SK-N-DZ (cell line): ENCODE measurements at regions not wholly inside any gene's neighbourhood (a gene's known extent, or its start where the extent isn't known, plus 50 kb on each side); places are given as distances from the start of the nearest gene placed in this dataset.

ENCODE experiments used
- DNase-seq: peaks from one replicate; pipeline ENCODE4 v3.0.0-alpha.2; 2015; ENCODE audit warnings: low spot score

GRCh38 chr20:40591119-40591518, 97.9 kb downstream of the MAFB start:
- no peak for DNase-seq

GRCh38 chr20:40589581-40589980, 99.5 kb downstream of the MAFB start:
- DNase-seq = no peak

GRCh38 chr20:40588891-40589290, 100.1 kb downstream of the MAFB start:
- no peak for DNase-seq

- no peak for DNase-seq
Observed at GRCh38 chr20:40587038-40587437, 102.0 kb downstream of the MAFB start.

- DNase-seq = no peak
Observed at GRCh38 chr20:40584130-40584809, 104.8 kb downstream of the MAFB start.

GRCh38 chr20:40583636-40584035, 105.4 kb downstream of the MAFB start:
- no peak for DNase-seq

GRCh38 chr20:40583205-40583604, 105.8 kb downstream of the MAFB start:
- DNase-seq = no peak

- no peak for DNase-seq
Observed at GRCh38 chr20:40582531-40582930, 106.5 kb downstream of the MAFB start.

GRCh38 chr20:40579701-40580100, 109.3 kb downstream of the MAFB start:
- DNase-seq = no peak

GRCh38 chr20:40578961-40579360, 110.1 kb downstream of the MAFB start:
- no peak for DNase-seq

- DNase-seq = no peak
Observed at GRCh38 chr20:40575851-40576250, 113.2 kb downstream of the MAFB start.

GRCh38 chr20:40572251-40572650, 116.8 kb downstream of the MAFB start:
- DNase-seq = no peak

GRCh38 chr20:40571639-40572038, 117.4 kb downstream of the MAFB start:
- no peak for DNase-seq

- no peak for DNase-seq
Observed at GRCh38 chr20:40568200-40568599, 120.8 kb downstream of the MAFB start.

GRCh38 chr20:40565682-40566040, 123.4 kb downstream of the MAFB start:
- DNase-seq = no peak

GRCh38 chr20:40565001-40565681, 123.9 kb downstream of the MAFB start:
- DNase-seq = no peak

GRCh38 chr20:40563296-40563950, 125.6 kb downstream of the MAFB start:
- no peak for DNase-seq

GRCh38 chr20:40562031-40562430, 127.0 kb downstream of the MAFB start:
- no peak for DNase-seq

- no peak for DNase-seq
Observed at GRCh38 chr20:40561187-40561586, 127.8 kb downstream of the MAFB start.

- DNase-seq = no peak
Observed at GRCh38 chr20:40558212-40558611, 130.8 kb downstream of the MAFB start.

GRCh38 chr20:40551125-40551530, 137.9 kb downstream of the MAFB start:
- DNase-seq = no peak

GRCh38 chr20:40547483-40548091, 141.4 kb downstream of the MAFB start:
- no peak for DNase-seq

- no peak for DNase-seq
Observed at GRCh38 chr20:40545478-40545877, 143.6 kb downstream of the MAFB start.
